ENCODE measurements at regions not wholly inside any gene's neighbourhood (a gene's known extent, or its start where the extent isn't known, plus 50 kb on each side); places are given as distances from the start of the nearest gene placed in this dataset.
A peak's percentile ranks its signal among the peaks of the same experiment; 100 is the strongest.

DNA sequence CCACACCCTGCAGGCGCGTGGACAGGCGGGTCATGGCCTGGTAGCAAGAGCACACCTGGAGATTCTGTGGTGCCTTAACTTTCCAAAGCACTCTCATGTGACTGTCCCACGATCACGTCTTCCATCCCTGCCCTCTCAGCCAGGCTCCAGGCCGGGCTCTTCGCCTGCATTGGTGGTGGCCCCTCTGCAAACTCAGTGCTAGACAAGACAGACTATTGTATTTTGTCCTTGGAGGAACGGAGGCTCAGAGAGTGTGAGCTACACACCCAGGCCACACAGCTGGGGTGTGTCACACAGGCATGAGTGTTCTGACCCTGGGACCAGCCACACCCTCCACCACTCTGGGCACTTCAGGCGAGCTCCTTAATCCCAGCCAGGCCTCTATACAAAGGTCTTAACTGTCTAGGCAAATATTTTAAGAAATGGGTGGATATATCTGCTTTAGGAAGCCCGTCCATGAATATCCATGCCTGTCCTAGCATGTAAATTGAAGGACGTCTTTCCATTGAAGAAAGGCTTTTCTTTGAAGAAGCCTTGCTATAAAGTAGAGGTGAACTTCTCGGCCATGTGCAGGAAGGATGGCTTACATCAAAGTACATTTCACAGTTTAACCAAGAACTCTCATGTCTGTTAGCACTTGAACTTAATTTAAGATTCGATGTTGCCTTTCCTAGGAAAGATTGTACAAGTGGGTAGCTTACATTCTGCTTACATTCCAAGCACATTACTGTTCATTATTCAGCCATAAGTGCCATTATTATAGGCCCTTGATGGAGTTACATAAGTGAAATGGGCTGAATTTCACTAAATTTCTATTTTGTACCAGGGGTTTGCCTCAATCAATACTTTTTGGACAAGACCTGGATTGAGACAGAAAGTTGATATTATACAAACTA is 263.9 kb downstream of the DLL1 start:
- Mint-ChIP-seq H3K4me1 (ENCODE audit: low read depth) (no peaks in the 10 kb centered on the region), H3K4me3 (no peak overlapping the region), H3K36me3 (ENCODE audit: low read depth) (no peaks in the 10 kb centered on the region), H3K27ac (no peak overlapping the region), H3K9me3 (no peaks in the 10 kb centered on the region), H3K27me3 (peaks cover 22% of the 10 kb centered on the region)
- intact Hi-C loops (cut with micrococcal nuclease): no loop called here

DNA sequence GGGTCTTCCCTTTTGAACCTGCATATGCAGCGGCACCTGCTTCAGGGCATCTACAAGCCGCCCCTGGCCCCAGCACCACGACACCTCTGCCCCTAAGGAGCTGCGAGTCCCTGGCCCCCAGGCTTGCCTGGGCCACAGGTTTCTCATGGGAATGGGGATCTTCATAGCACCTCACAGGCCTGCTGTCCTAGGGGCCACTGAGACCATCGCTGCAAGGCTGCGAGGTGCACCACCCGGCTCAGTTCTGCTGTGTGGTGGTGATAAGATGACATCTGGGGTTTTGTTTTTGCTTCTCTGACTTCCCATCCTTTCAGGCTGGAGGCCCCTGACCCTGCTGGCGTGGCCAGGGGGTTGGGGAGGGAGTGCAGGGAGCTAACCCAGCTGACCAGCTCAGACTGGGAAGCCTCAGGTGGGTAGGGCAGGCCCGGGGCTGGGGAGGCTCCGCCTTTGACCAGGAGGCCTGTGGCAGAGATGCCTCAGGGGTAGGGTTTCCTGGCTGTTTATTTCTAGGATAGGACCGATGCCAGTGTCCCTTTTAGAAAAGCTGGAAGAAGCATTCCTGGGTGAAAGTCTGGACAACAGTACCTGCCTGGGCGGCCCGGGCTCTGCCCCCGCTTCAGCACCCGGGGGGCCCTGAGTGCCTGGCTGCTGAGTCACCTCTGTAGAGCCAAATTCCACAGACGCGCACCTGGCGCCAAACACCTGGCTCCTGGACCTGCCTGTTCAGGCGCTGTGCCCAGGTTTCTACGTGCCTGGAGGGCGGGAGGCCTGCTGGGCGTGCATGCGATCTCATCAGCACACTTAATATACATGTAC is 264.7 kb downstream of the DLL1 start:
- Mint-ChIP-seq H3K9me3 (no peaks in the 10 kb centered on the region), H3K36me3 (ENCODE audit: low read depth) (no peaks in the 10 kb centered on the region), H3K4me3 (no peak overlapping the region), H3K27me3 (peaks cover 26% of the 10 kb centered on the region), H3K4me1 (ENCODE audit: low read depth) (no peaks in the 10 kb centered on the region), H3K27ac (no peak overlapping the region)
- intact Hi-C loops (cut with micrococcal nuclease): no loop called here

DNA sequence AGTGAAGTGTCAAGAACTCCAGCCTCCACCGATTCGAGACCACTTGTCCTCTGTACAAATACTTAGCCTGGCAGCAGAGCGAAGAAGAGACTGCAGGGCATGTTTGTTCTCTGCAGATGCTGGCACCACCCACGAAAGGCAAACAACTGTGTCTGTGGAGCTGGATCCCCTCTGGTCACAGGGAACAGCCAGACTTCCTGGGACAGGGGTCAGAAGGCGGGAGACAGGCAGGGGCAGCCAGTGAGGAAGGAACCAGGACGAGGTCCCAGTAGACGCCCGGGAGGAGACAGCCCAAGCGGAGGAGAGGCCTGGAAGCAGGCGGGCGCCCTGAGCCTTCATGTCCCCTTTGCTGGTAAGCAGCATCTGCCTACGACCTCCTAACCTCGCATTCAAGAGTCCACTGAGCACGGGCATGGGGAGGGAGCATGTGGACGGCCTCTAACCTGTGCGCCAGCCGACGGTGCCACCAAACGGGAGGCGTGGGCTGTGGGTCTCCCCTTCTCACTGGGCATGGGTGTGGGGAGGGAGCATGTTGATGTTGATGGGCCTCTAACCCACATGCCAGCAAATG is 265.5 kb downstream of the DLL1 start:
- Mint-ChIP-seq H3K36me3 (ENCODE audit: low read depth) (no peaks in the 10 kb centered on the region), H3K27ac (no peak overlapping the region), H3K4me1 (ENCODE audit: low read depth) (no peaks in the 10 kb centered on the region), H3K27me3 (peaks cover 26% of the 10 kb centered on the region), H3K4me3 (no peak overlapping the region), H3K9me3 (no peaks in the 10 kb centered on the region)
- intact Hi-C loops (cut with micrococcal nuclease): no loop called here

DNA sequence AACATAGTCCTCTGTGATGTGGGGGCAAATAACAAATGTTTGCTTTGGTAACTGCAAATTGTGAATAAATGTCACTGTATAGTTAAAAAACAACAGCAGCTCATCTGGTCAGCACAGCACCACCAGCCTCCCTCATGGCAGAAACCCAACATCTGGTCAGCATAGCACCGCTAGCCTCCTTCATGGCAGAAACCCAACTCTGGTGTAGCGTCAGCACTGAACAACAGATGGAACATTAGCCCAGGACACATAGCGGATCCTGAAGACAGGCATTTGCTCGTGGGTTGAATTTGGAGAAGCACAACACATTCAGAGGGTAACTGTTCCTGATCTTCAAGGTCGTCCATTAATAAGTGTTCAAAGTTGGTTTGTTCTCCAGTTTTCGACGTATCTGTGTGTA is 265.9 kb downstream of the DLL1 start:
- no peak overlapping the region for H3K27ac Mint-ChIP-seq
- H3K4me3 Mint-ChIP-seq: no peak overlapping the region
- no peaks in the 10 kb centered on the region for H3K9me3 Mint-ChIP-seq
- intact Hi-C loops (cut with micrococcal nuclease): no loop called here
- no peaks in the 10 kb centered on the region for H3K4me1 Mint-ChIP-seq (ENCODE audit: low read depth)
- H3K36me3 Mint-ChIP-seq (ENCODE audit: low read depth): no peaks in the 10 kb centered on the region
- peaks cover 26% of the 10 kb centered on the region for H3K27me3 Mint-ChIP-seq

DNA sequence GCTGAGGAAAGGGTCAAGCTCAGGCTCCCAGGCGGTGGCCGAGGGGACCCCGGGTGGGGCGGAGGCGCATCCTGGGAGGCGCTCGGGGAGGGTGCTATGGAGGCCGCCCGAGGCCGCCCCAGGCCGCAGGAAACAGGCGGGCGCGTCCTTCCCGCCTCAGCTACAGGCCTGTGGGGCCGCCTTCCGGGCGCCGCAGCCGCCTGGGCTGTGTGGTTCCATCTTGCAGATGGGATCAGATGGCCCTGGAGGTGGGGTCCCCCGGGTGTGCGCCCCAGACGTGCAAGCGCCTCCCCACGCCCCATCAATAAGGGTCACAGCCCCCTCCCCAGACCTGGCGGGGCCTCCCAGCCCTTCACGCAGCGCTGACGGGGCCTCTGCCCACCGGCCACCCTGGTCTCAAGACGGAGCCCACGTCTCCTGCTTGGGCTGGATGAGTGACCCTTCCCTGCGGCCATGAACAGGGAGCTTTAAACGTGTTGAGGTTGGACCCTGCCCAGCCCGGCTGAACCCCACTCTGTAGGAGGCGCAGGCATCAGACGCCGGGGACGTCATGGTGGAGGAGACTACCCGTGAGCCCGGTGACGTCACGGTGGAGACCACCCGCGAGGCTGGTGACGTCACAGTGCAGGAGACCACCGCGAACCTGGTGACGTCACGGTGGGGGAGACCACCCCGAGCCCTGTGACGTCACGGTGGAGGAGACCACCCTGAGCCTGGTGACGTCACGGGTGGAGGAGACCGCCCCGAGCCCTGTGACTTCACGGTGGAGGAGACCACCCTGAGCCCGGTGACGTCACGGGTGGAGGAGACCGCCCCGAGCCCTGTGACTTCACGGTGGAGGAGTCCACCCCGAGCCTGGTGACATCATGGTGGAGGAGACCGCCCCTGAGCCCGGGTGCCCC is 267.0 kb downstream of the DLL1 start:
- H3K36me3 Mint-ChIP-seq (ENCODE audit: low read depth): no peaks in the 10 kb centered on the region
- H3K9me3 Mint-ChIP-seq: no peaks in the 10 kb centered on the region
- intact Hi-C loops (cut with micrococcal nuclease): no loop called here
- no peak overlapping the region for H3K4me3 Mint-ChIP-seq
- H3K27ac Mint-ChIP-seq: no peak overlapping the region
- H3K4me1 Mint-ChIP-seq (ENCODE audit: low read depth): no peaks in the 10 kb centered on the region
- H3K27me3 Mint-ChIP-seq: peaks cover 26% of the 10 kb centered on the region

DNA sequence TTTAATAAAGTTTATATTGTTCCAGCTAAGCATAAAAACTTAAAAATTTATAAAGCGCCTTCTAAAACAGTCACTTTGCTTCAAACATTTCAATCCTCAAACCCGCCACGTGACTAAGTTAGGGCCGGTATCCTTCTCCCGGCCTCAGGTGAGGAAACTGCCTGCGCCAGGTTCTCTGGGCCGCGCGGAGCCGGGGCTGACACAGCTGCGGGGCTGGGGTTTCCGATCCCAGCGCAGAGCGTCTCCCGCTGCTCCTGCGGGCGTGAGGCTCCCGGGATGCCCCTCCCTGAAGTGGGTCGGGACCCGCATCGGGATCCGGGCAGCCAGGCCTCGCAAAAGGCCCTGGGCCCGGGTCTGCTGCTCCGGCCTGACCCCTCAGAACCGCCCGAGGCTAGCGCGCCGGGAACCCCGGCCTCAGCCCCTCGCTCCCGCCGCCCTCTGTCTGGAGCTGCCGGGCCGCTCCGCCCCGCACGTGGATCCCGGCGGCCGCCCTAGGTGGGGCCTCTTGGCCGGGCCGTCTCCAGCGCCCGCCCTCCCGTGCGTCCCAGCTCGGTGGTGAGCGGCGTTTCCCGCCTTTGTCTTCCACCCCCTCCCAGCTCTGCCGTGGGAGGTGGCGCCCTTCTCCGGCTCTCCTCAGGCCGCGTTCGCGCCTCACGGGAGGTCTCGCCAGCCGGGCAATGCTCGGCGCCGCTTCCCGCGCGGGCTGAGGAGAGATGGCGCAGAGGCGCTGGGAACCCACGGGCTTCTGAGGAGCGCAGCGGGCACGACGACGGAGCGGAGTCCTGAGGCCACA is 267.9 kb downstream of the DLL1 start:
- Mint-ChIP-seq H3K4me3 (no peak overlapping the region), H3K36me3 (ENCODE audit: low read depth) (no peaks in the 10 kb centered on the region), H3K9me3 (no peaks in the 10 kb centered on the region), H3K4me1 (ENCODE audit: low read depth) (peaks cover 8% of the 10 kb centered on the region), H3K27me3 (peaks cover 27% of the 10 kb centered on the region), H3K27ac (no peak overlapping the region)
- intact Hi-C loops (cut with micrococcal nuclease): no loop called here

DNA sequence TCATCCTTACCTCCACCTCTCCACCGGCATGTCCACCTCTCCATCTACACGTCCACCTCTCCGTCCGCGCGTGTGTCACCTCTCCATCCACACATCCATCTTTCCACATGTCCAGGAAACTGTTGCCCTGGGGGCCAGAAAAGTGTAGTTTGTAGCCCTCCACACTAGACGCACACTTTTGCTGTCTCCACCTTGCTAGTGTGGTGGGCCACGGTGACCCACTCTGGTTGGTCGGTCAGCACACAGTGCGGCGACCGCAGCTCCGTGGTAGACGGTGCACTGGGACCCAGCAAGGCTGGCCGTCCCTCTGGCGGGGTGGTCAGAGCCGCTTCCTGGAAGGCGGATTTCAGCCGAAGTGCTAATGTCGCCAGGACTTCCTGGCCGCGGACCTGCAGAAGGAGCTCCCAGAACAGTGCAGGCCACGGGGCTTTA is 268.6 kb downstream of the DLL1 start:
- peaks cover 15% of the 10 kb centered on the region for H3K4me1 Mint-ChIP-seq (ENCODE audit: low read depth)
- intact Hi-C loops (cut with micrococcal nuclease): no loop called here
- no peaks in the 10 kb centered on the region for H3K9me3 Mint-ChIP-seq
- peaks cover 24% of the 10 kb centered on the region for H3K27me3 Mint-ChIP-seq
- H3K27ac Mint-ChIP-seq: no peak overlapping the region
- no peak overlapping the region for H3K4me3 Mint-ChIP-seq
- H3K36me3 Mint-ChIP-seq (ENCODE audit: low read depth): no peaks in the 10 kb centered on the region

DNA sequence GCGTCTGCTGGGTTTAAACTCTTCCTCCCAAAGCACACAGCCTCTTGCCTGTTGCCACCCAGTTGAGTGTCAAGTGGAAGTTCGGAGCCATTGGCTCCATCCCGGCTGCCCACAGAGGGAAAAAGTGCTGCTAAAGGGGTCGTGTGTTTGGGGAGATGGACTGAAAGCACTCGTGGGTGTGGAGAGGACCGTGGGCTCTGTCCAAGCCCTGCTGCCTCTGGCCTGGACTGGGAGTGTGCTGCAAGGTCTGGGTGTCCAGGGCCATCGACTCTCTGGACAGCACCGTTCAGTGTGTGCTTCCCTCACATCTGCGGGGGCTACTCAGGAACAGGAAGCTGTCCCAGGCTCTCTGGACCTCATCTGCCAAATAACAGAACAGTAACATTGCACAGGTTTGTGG is 269.3 kb downstream of the DLL1 start:
- Mint-ChIP-seq H3K4me1 (ENCODE audit: low read depth) (peaks cover 18% of the 10 kb centered on the region), H3K36me3 (ENCODE audit: low read depth) (no peaks in the 10 kb centered on the region), H3K4me3 (no peak overlapping the region), H3K27ac (no peak overlapping the region), H3K9me3 (no peaks in the 10 kb centered on the region), H3K27me3 (peaks cover 24% of the 10 kb centered on the region)
- intact Hi-C loops (cut with micrococcal nuclease): no loop called here

DNA sequence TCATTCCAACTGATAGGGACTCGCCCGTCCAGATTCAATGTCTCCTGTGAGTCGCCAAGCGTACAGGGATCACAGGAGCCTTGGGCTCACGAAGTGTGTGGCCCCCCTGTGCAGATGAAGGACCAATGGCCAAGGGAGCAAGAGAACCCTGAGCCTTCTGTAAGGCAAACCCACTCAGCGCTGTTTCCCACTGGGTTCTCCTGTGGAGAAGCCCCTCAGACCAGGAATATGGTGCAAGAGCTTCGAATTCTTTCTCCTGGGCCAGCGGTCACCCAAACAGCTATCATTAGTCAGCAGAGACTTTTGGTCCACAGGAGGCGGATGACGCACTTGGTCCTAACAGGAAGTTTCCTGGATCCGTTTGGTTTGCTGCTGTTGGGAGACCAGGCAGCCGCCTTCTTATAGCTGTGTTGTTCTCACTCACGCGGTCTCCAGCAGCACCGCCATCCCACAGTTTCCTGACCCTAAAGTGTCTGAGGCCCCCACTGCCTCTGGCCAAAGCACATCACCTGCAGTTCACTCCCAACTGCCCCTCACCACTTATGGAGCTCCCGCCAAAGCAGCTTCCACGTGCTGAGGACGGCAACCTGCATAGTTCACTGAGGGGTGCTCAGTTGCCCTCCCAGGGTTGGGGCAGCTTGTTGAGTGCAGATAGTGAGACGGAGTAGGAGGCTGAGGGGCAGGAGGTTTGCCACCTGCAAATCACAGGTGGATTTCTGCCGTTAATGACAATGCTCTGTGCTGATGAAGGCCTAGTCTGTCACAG is 268.6 kb downstream of the ERMARD start:
- Mint-ChIP-seq H3K4me1 (ENCODE audit: low read depth) (peaks cover 18% of the 10 kb centered on the region), H3K4me3 (no peak overlapping the region), H3K36me3 (ENCODE audit: low read depth) (no peaks in the 10 kb centered on the region), H3K9me3 (no peaks in the 10 kb centered on the region), H3K27me3 (peaks cover 30% of the 10 kb centered on the region), H3K27ac (no peak overlapping the region)
- intact Hi-C loops (cut with micrococcal nuclease): no loop called here

DNA sequence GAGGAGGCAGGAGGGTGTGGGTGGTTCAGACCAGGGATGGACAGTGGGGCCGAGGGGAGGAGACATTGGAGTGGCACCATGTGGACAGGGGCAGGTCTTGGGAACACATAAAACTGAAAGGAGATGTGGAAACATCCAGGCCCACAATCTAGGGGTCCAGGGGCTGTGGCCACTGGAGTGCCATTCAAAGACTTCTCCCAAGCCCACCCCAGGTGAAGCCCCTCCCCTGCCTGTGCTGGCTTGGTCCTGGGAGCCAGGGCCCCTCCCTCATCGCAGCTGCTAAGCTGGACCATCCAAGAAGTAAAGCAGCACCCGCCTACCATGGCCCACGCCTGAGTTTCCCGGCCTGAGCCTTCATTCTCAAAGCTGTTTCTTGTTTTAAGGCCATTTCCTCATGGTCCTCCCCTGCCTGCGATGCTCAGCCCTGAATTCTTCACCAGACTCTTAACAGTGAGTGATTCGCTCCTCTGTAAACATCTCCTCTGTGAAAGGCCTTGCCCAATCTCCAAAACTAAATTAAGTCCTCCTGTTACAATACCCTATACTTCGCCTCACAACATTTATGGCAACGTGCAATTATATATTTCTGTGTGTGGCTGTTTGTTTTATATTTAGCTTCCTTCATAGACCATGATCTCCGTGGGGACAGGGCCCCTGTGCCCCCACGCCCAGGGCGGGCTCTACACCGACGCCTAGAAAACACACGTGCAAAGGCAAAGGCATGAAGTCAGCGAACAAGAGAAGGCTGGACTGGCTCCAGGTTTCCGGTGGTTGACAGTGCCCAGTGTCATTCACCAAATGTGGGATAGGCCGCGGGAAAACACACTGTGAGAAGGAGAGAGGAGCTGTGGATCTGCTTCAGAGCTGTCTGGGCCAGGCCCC is 267.8 kb downstream of the ERMARD start:
- H3K4me1 Mint-ChIP-seq (ENCODE audit: low read depth): peaks cover 18% of the 10 kb centered on the region
- H3K27me3 Mint-ChIP-seq: peaks cover 33% of the 10 kb centered on the region
- H3K9me3 Mint-ChIP-seq: no peaks in the 10 kb centered on the region
- intact Hi-C loops (cut with micrococcal nuclease): no loop called here
- H3K27ac Mint-ChIP-seq: no peak overlapping the region
- H3K36me3 Mint-ChIP-seq (ENCODE audit: low read depth): no peaks in the 10 kb centered on the region
- H3K4me3 Mint-ChIP-seq: no peak overlapping the region

DNA sequence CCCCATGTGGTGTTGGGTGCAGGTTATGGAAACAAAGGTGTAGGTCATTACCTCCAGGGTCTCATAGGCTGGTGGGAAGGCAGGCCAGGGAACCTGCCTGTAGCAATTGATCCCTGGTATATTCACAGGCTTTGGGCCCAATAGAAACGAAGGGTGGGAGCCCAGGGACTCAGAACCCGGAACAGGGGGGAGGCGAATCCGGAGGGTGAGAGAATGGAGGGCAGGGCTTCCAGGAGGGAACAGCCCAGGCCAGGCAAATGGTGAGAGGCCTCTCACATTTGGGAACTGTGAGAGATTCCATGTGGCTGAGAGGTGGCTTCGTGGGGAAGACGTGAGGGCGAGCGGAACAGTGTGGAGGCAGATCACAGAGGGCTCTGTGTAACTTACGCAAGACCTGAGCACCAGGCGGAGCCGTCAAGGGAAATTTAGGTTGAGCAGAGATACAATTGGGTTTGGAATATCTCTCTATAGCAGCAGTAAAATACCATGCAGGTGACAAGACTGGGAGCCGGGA is 267.1 kb downstream of the ERMARD start:
- peaks cover 31% of the 10 kb centered on the region for H3K27me3 Mint-ChIP-seq
- intact Hi-C loops (cut with micrococcal nuclease): no loop called here
- no peaks in the 10 kb centered on the region for H3K36me3 Mint-ChIP-seq (ENCODE audit: low read depth)
- H3K9me3 Mint-ChIP-seq: no peaks in the 10 kb centered on the region
- H3K4me3 Mint-ChIP-seq: no peak overlapping the region
- H3K27ac Mint-ChIP-seq: peak overlapping the region; percentile 1
- H3K4me1 Mint-ChIP-seq (ENCODE audit: low read depth): peaks cover 18% of the 10 kb centered on the region
